Fibroblast of pulmonary artery (primary cell): ENCODE measurements at regions not wholly inside any gene's neighbourhood (a gene's known extent, or its start where the extent isn't known, plus 50 kb on each side); places are given as distances from the start of the nearest gene placed in this dataset.

Experiments
- DNase-seq: peaks from one replicate; pipeline ENCODE4 v3.0.0-alpha.2; 2010; ENCODE audit warnings: low read depth
- H3K4me3 ChIP-seq: replicated peaks from 2 replicates; pipeline ENCODE4 v1.5.1; 2011; ENCODE audit warnings: low read depth, mild to moderate bottlenecking, control low read depth, low read length, moderate library complexity
- CTCF ChIP-seq: IDR thresholded peaks from 2 replicates; pipeline ENCODE4 v1.5.1; 2011; ENCODE audit warnings: mild to moderate bottlenecking, control low read depth, low read length, inconsistent platforms; ENCODE audit errors: missing control alignments

GRCh38 chrX:134747006-134747405, 50.0 kb downstream of the PABIR2 start:
- no peak overlapping the region for H3K4me3 ChIP-seq
- DNase-seq = no peak
- no peak for TF ChIP-seq CTCF

GRCh38 chrX:134746410-134746785, 50.6 kb downstream of the PABIR2 start:
- no peak for DNase-seq
- no peak for TF ChIP-seq CTCF
- no peak overlapping the region for H3K4me3 ChIP-seq

DNA sequence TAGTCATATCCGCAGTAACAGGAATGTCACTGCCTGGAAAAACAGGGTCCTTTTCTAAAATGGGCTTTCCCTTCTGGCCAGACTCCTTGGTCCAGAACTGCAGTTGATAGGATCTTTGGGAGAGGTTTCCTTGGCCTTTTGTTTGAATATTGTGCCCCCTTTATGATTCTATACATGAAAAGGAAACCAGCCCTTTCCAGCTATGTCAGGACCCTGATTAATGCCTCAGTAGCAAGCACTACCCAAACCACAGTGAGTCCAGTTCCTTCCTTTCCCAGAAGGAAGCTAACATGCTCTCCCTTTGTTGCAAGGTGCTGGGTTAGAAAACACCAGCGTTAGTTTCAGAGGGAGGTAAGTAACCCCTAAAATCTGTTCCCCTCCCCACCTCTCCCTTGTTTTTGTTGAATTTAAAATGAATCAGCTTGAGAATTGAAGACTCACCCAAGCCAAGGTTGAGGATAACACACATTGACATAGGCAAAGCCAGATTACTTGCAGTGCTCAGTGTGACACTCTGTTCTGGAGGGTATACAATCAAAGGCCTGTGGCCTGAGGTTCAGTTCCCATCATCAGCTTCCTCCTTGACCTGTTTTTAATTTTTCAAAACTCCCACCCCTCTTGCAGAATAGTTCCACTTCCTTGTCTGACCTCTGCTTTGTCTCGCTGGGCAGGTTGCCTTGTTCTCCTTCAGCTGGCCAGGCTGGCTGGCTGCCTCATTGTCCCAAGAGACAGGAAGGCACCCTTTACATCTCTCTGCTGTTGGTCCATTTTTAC, 51.2 kb downstream of the PABIR2 start:
- no peak for TF ChIP-seq CTCF
- no peak for DNase-seq
- no peak overlapping the region for H3K4me3 ChIP-seq

DNA sequence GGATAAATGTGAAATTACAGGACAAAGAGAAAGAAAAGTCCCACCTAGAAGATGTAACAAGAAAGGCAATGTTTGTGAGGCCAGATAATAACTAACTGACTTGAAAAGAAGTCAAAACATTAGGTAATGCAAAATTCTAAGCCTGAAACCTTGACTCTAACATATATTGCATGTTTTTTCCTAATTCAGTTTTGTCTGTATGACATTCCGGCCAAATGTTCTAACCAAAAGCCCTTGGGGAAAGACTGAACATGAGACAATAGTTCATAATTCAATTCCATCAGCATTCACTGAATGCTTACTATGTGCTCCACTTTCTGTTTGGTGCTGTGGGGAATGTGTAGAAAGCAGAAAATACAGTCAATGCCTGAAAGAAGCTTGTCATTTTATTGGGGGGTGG, 53.9 kb downstream of the PABIR2 start:
- DNase-seq = peak; percentile 32
- H3K4me3 ChIP-seq = no peak overlapping the region
- TF ChIP-seq CTCF = no peak

DNA sequence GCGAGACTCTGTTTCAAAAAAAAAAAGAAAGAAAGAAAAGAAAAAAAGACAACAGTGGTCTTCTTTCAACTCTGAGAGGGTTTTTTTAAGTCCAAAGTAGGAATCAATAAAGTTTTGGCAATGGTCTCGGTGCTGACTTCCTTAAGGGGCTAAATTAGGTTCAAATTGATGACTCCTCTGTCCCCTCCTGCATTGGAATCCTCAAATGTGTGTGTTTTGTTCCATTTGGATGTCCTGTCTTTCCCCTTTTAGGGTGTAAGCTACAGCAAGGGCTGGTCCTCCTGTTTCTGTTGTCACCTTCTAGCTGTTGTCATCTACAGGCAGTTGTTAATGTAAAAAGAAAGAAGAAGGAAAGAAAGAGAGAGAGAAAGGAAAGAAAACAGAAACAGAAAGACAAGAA, 54.4 kb downstream of the PABIR2 start:
- DNase-seq = no peak
- no peak for TF ChIP-seq CTCF
- no peak overlapping the region for H3K4me3 ChIP-seq

- H3K4me3 ChIP-seq = no peak overlapping the region
- TF ChIP-seq CTCF = no peak
- no peak for DNase-seq
Observed at GRCh38 chrX:134741746-134742145, 55.3 kb downstream of the PABIR2 start.
